NCI-H82 (cell line): ENCODE measurements at regions not wholly inside any gene's neighbourhood (a gene's known extent, or its start where the extent isn't known, plus 50 kb on each side); places are given as distances from the start of the nearest gene placed in this dataset.

Experiments used
- DNase-seq: peaks from one replicate; lab custom pipeline; 2025; lab: John Stamatoyannopoulos, UW

GRCh38 chr10:58013406-58013805 is 254.3 kb downstream of the IPMK start:
- DNase-seq: no peak

DNA sequence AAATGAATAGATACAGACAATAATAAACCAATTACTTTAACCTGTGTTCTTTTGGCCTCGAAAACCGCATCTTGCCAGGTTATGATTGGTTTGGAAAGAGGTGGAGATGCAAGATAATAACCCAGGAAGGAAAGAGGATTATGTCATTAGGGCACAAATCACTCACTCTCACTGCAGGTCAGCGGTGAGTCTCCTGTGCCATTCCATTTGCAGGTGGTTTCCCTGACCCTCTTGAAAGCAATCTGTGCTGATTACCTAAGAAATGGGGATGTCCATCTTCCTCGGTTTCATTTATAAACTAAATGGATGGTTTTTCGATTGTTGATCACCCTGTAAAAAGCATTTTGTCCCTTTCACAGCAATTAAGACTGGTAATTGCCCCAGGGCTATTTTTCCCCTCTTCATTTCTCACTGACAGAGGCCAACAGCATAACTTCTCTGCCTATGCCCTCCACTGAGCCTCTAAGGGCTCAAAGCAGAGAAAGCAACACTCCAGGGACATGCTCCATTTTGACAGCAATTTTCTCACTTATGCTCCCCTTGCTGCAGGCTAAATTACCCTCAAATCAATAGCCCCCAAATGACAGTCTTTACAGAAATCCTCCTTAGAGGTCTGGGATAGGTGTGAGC is 257.5 kb downstream of the IPMK start:
- peak; percentile 38 for DNase-seq

- no peak for DNase-seq
Measured at GRCh38 chr10:58003945-58004344, 263.7 kb downstream of the IPMK start.

GRCh38 chr10:58001159-58001558 is 266.5 kb downstream of the IPMK start:
- no peak for DNase-seq

DNA sequence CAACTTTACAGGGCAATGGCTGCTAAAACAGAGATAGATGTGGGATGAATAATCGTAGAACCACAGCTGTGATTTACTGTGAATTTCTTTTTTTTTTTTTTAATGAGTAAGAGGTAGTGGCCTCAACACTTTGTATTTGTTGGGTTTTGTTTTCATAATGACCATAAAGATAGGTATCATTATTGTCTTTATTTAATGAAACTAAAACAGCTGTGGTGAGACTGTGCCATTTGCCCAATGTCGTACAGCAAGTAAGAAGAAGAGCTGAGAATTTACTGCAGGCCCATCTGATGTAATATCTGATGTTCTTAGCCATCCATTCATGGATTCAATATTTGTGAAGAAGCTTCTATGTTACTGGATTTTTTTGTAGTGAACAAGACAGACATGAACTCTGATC is 271.2 kb downstream of the IPMK start:
- DNase-seq: no peak

- DNase-seq: no peak
Measured at GRCh38 chr10:57993302-57993701, 274.4 kb downstream of the IPMK start.

DNA sequence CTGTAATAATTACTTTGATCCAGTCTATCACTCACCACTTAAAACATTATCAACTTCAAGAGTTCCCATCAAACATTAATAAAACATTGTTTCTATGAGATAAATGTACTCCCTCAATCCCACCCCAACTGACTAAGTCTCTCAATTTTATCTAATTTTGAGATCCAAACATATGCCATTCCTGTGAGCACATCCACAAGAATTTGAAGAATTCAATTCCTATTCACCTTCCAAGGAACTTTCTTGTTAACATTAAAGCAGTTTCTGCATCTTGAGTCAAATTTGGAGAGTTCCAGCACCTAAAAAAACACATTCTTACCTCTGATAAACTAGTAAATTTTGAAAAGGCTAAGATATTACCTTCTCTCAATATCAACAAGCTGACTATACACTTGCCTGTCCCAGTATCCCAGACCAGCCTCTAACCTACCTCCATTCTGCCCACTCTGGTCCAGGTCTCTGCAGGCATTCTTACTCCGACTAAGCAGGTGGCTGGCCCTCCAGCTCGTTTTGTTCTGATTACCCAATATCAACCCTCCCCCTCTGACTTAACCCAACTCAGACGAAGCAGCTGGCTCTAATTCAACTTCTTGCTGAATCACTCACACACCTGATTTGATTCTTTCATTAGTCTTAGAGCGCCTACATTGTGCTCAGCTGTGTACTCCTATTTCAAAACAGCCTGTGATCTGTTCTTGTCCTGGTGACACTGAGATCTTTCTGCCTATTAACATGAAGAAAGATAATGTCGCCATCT is 275.2 kb downstream of the IPMK start:
- peak; percentile 55 for DNase-seq

- DNase-seq: no peak
Measured at GRCh38 chr10:57988964-57989363, 278.7 kb downstream of the IPMK start.

DNA sequence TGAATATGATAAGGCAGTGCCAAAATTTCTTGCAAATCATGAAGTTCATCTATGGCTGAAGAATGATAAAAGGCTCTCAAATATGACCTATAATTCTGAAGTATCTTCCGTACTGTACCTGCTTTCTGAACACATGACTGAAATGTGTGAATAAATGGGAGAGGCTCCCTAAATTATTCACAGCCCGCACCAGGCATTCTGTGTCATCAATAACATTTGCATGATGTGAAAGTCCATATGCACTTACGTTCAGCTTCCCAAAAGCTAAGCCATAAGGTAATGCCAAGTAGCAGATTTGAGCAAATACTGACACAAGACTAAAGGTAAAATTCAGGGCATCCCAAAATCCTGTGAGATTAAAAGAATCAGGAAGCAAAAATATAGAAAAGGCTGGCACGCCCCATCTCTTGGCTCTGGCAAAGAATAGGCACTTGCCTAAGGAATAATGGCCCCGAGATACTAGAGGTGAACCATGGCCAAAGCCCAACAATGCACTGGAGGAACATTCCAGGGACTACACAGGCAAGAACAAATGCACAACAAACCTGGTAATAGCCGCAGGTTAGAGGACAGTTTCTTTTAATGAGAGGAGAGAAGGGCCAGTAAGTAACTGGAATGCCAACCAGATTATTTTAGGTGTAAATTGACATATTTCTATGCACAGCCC is 280.5 kb downstream of the IPMK start:
- DNase-seq: no peak

GRCh38 chr10:57986422-57986821 is 281.3 kb downstream of the IPMK start:
- no peak for DNase-seq

- DNase-seq: peak; percentile 14
Measured at GRCh38 chr10:57983281-57983791, 284.4 kb downstream of the IPMK start.

- no peak for DNase-seq
Measured at GRCh38 chr10:57982091-57982490, 285.6 kb downstream of the IPMK start.

- no peak for DNase-seq
Measured at GRCh38 chr10:57979956-57980355, 287.7 kb downstream of the IPMK start.

GRCh38 chr10:57979491-57979890 is 288.2 kb downstream of the IPMK start:
- DNase-seq: no peak

GRCh38 chr10:57977262-57977661 is 290.4 kb downstream of the IPMK start:
- DNase-seq: no peak

- DNase-seq: no peak
Measured at GRCh38 chr10:57973451-57973850, 294.2 kb downstream of the IPMK start.

- DNase-seq: no peak
Measured at GRCh38 chr10:57972783-57973182, 294.9 kb downstream of the IPMK start.

GRCh38 chr10:57968328-57969016 is 299.2 kb downstream of the IPMK start:
- DNase-seq: no peak

- no peak for DNase-seq
Measured at GRCh38 chr10:57964351-57964750, 303.3 kb downstream of the IPMK start.

- DNase-seq: no peak
Measured at GRCh38 chr10:57963546-57963945, 304.1 kb downstream of the IPMK start.

GRCh38 chr10:57962839-57963238 is 304.9 kb downstream of the IPMK start:
- DNase-seq: peak; percentile 35

DNA sequence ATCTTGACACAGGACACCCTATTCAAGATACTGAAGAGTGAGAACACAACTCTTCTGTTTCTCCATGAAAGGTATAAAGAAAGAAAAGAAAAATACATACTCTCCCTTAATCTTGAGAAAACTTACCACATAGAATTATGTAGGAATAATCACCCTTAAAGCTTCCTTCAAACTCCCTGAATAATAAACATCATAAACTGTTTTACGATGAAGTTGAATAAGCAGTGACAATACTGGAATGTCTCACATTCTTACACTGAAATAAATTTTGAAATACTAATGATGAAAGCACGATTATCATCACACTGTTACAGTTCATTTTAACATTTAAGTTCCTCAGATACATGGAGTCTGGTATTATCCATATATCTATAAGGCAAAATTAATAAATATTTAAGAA is 306.2 kb downstream of the IPMK start:
- DNase-seq: no peak
